ENCODE measurements at regions not wholly inside any gene's neighbourhood (a gene's known extent, or its start where the extent isn't known, plus 50 kb on each side); places are given as distances from the start of the nearest gene placed in this dataset.

GRCh38 chr3:168752339-168752738 is 656.6 kb upstream of the GOLIM4 start:
- TF ChIP-seq CTCF (IDR thresholded peaks at IDR 0.05; ENCODE audit: low read length) (no peak), EZH2 (IDR thresholded peaks at IDR 0.05; ENCODE audit: borderline replicate concordance, low read length) (no peak)
